GM10248 (cell line): ENCODE measurements at regions not wholly inside any gene's neighbourhood (a gene's known extent, or its start where the extent isn't known, plus 50 kb on each side); places are given as distances from the start of the nearest gene placed in this dataset.

ENCODE experiments used
- CTCF ChIA-PET: fragments of 300-600 bp; sonication (Branson Sonifier 250); formaldehyde crosslinking; extraction: SDS; loops from one replicate; lab custom pipeline; 2021; ENCODE audit warnings: antibody characterized with exemption; lab: Yijun Ruan, JAX
- POLR2A ChIA-PET: fragments of 350-650 bp; sonication (Branson Sonifier 250); formaldehyde crosslinking; extraction: SDS; loops from one replicate; lab custom pipeline; 2020; ENCODE audit warnings: antibody characterized with exemption; lab: Yijun Ruan, JAX
- DNase-seq: peaks from one replicate; pipeline ENCODE4 v3.0.0; 2012; ENCODE audit errors: extremely low spot score
- TF ChIP-seq, protein P1 (sequence below): IDR thresholded peaks from 2 replicates; pipeline ENCODE4 v1.5.1; 2012; ENCODE audit warnings: mild to moderate bottlenecking, low read depth; ENCODE audit errors: extremely low read depth, missing control alignments, control extremely low read depth

DNA sequence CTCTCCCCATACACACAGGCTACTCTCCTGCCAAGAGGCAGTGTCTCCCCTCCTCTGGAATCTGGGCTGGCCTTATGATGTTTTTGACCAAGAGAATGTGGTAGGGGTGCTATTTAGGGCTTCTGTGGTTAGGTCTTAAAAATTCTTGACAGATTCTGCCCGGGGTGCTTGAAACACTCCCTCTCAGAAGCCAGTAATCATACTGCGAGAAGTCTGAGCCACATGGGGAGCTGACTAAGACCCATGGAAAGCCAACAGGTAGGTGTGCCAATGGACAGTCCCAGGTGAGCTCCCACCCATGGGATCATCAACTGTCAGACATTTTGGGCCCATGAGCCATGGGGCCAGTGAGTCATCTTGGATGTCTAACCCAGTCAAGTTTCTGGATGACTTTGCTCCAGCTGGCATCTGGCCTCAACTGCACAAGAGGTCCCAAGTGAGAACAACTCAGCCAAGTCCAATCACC is 315.7 kb downstream of the FBXW7 start:
- no peak for DNase-seq
- TF ChIP-seq, protein P1, sequence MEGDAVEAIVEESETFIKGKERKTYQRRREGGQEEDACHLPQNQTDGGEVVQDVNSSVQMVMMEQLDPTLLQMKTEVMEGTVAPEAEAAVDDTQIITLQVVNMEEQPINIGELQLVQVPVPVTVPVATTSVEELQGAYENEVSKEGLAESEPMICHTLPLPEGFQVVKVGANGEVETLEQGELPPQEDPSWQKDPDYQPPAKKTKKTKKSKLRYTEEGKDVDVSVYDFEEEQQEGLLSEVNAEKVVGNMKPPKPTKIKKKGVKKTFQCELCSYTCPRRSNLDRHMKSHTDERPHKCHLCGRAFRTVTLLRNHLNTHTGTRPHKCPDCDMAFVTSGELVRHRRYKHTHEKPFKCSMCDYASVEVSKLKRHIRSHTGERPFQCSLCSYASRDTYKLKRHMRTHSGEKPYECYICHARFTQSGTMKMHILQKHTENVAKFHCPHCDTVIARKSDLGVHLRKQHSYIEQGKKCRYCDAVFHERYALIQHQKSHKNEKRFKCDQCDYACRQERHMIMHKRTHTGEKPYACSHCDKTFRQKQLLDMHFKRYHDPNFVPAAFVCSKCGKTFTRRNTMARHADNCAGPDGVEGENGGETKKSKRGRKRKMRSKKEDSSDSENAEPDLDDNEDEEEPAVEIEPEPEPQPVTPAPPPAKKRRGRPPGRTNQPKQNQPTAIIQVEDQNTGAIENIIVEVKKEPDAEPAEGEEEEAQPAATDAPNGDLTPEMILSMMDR, result no peak
- POLR2A ChIA-PET, result no interaction called here
- CTCF ChIA-PET, result no interaction called here

DNA sequence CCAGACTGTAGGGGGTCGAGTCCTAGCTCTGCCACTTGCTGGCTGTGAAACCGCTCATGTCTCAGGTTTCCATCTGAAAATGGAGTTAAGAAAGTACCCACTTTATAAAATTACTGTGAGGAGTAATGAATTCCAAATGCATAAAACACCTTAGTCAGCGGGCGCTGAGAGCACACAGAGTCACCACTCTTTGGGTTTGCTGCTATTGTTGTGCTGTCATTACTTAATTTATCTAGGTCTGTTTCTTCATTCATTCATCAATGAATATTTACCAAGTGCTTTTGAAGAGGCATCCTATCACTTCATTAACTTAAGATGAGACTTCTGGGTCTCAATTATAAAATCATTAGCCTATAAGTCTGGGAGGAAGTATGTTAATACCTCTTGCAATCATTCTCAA is 317.3 kb downstream of the FBXW7 start:
- ChIA-PET CTCF (no interaction called here), POLR2A (no interaction called here)
- TF ChIP-seq, protein P1, result no peak
- no peak for DNase-seq

DNA sequence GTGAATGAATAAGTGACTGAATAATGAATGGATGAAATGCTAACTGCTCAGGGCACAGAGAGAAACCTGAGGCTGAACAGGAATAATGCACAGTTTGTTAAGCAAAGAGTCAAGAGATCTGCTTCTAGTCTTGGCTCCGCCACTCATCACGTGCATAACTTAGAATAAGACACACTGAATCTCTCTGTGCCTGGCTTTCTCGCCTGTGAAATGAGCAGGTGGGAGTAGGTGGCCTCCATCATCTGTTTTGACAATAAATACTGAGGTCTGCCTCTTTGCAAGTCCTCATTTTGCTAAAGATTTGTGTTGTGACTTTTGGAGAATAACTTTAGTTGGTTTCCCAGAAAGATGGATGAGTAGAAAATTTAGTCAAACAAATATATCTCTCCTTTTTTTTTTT is 318.0 kb downstream of the FBXW7 start:
- ChIA-PET CTCF (no interaction called here), POLR2A (no interaction called here)
- no peak for DNase-seq
- TF ChIP-seq, protein P1, result no peak

DNA sequence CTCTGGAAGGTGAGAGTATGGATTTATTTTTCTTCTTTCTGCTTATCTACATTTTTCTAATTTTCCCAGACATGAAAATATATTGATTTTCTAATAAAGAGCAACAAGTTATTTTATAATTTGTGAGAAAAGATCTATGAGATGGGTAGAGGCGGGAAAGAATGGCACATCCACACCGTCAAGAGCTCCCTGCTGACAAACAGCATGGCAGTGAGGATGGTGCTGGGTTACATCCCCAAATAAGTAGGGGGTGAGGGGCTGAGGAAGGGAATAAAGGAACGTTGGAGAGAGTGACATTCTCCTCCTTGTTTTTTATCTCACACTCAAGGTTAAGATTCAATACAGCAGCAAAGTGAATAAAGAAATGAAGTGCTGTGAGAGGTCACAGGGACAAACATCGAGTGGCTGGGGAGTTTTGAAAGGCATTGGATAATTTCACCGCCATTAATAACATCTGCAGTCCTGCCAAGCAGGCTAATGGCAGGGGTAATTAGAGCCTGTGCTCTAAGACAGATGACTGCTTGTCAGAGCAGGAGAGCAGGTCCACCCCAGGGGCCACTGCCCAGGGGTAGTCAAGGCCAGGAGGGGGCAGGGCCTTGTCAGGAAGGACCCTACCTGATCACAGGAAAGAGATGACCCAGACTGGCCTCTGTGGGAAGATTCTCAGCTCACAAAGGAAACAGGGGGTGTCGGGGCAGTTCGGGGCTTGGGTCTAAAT is 323.8 kb downstream of the FBXW7 start:
- ChIA-PET POLR2A (no interaction called here), CTCF (no interaction called here)
- no peak for DNase-seq
- TF ChIP-seq, protein P1, result no peak

DNA sequence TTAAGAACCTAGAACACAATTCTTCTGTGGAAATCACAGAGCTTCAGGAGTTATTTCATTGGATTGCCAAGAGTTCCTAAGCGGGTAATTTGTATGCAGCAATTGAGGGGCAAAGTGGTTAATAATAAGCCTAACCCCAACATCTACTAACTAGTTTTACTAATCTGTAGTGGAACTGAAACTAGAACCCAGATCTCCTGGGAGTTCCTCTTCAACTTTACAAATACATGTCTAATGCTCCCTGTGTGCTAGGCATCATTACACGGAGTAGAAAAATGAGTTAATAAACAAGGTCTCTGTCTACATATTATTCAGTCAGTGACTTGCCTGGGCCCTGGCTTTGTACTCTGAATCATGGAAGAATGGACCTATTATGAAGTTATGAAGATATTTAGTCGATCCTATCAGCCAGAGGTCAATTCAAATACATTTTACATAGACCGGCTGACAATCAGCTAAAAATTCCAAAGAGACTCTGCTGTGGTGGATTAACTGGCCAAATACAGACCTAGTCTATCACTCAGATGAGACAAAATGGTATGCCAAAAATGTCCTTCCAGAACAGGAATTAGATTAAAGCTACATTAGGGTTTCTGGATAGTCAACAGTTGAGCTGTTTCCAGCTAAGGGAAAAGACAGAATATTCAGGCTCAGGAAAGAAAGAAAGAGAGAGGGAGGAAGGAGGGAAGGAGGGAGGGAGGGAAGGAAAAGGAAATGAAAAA is 326.0 kb downstream of the FBXW7 start:
- ChIA-PET POLR2A (no interaction called here), CTCF (interaction anchor here (1.0 to 1.1 kb wide), 2 partner anchors 283 to 918 kb away, joined by 3 read pairs; no protein-coding TSS in a partner anchor)
- DNase-seq, result no peak

DNA sequence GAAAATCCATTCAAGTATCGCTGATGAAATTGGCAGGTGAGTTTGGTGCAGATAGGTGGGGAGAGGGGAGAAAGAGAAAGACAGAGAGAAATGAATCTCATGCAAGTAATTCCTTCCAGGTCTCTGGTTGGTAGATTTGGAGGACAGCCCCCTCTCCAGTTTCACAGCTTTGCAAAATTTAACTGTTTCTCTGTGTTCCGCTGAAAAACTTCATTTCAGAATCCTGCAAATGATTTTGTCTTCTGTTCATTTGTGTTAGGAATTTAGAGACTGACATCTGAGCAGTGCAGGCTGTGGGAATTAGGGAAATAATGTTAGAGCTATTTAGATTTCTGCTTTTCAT is 328.5 kb downstream of the FBXW7 start:
- ChIA-PET CTCF (no interaction called here), POLR2A (no interaction called here)
- no peak for DNase-seq
- TF ChIP-seq, protein P1, result no peak

More for the DNA sequence above, 326.0 kb downstream of the FBXW7 start:
- TF ChIP-seq, protein P1, result no peak
